Activated CD8-positive, alpha-beta memory T cell treated with anti-CD3 and anti-CD28 coated beads for 36 hours (primary cell): ENCODE measurements at regions not wholly inside any gene's neighbourhood (a gene's known extent, or its start where the extent isn't known, plus 50 kb on each side); places are given as distances from the start of the nearest gene placed in this dataset.

Experiments used
- CTCF ChIA-PET: fragments of 350-600 bp; sonication (Branson Sonifier 250); formaldehyde crosslinking; loops from one replicate; lab custom pipeline; 2021; ENCODE audit warnings: antibody characterized with exemption; lab: Charles Lee
- POLR2A ChIA-PET: fragments of 350-600 bp; sonication (Branson Sonifier 250); formaldehyde crosslinking; loops from one replicate; lab custom pipeline; 2021; ENCODE audit warnings: antibody characterized with exemption; lab: Charles Lee

DNA sequence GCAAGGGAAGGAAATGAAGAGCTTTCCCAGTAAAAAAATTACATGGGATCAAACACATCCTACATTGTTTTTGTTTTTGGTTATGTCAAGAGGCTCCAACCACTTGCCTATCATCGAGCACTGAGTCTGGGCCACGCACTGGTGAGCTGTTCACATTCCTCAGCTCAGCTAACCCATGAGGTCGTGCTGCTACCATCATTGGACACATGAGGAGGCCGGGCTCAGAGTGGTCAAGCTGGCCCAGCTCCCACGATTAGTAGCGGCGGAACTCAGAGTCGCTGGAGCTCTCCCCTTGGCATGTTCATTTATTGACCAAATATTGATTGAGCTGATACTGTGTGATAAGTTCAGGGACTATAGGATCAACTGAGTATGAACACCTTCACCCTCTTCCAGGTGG lies 164.9 kb downstream of the CDH26 start:
- ChIA-PET POLR2A (no interaction called here), CTCF (no interaction called here)

DNA sequence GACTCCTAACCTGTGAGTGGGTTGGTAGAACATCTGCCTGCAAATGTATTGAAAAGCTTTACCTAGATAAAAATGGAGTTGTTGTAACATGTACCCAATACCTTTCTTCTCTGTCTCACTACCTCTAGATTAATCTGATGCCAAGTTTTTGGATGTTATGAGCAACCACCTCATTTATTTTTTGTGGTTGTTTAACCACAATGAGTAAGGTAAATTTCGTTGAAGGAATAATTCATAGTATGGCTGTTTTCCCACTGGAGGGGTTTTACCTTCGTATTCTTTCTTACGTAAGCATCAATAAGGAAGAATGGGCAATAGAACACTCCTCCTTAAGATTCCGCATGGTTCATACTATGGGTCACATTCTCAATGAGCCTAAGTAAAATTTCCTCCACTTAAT lies 165.4 kb downstream of the CDH26 start:
- POLR2A ChIA-PET, result no interaction called here
- CTCF ChIA-PET, result no interaction called here

DNA sequence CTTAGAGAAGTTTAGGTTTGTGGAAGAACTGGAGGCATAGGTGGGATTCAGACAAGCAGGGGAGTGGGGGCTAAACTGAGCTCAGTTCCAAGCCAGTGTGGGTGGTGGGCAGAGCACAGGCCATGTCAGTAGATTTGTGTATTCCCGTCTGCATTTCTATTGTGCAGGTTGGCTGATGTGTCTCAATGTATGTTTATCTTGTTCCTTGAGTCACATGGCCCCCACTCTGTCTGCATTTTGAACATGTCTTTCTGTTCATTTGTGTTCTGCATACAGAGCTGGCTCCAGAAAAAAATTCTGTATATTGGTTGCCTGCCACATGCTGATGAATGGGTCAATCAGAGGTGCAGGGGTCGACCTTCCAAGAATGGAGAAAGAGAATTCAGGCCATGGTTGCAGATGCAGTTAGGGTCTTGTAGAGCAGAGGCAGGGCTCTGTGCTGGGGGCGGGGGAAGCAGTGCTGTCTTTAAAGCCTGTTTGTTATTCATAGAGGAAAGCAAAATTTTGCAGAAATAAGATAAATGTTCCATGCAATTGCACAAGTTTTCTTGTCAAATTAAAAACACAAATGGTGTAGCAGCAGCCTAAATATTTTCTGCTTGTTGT lies 166.7 kb downstream of the CDH26 start:
- ChIA-PET CTCF (interaction anchor here (1.3 kb wide), 1 partner anchor 13 kb away, joined by 4 read pairs; no protein-coding TSS in a partner anchor), POLR2A (no interaction called here)

DNA sequence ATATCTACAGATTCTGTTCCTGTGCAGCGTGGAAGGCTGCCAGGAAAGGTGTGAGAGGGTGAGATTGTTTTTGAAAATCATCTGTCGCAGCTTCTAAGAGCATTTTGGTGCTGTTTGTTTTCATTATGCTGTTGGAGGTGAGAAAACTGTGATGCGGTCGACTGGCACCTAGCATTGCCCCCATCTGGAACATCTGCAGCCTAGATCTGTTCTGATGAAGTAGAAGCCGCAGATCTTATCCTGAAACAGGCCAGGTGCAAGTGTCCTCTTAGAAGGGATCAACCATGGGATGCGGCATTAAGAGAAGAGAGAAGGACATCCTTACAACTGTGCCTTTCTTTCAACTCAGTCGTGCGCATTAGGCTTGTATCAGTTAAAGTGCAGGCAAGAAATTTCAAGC lies 167.3 kb downstream of the CDH26 start:
- ChIA-PET CTCF (interaction anchor here (1.3 kb wide), 1 partner anchor 12 kb away, joined by 4 read pairs; no protein-coding TSS in a partner anchor), POLR2A (no interaction called here)

DNA sequence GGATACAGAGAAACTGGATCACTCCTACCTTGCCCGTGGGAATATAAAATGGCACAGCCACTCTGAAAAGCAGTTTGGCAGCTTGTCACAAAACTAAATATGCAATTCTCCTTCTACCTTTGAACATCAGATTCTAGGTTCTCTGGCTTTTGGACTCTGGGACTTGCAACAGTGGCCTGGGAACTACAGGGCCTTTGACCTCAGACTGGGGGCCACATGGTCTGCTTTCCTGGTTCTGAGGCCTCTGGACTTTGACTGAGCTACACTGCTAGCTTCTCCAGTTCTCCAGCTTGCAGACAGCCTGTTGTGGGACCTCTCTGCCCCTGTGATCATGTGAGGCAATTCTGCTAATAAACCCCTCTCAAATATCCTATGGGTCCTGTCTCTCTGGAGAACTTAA lies 168.8 kb downstream of the CDH26 start:
- ChIA-PET POLR2A (no interaction called here), CTCF (no interaction called here)

DNA sequence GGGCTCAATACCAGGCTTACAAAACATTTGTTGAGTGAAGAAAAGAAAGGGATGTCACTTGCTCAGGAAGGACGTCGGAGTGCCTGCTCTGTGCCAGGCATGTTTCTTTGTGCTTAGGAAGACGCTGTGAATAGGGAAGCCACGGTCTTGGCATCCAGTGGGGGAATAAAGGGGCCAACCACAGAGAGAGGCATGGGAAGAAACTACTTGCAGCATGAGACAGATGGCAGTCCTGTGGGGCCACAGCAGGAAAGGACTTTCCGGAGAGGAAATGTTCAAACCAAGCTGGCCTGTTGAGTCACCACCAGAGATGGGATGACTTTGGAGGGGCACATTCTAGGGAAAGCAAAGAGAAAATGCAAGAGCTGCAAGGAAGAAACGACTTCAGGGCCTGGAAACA lies 173.2 kb downstream of the CDH26 start:
- CTCF ChIA-PET, result no interaction called here

DNA sequence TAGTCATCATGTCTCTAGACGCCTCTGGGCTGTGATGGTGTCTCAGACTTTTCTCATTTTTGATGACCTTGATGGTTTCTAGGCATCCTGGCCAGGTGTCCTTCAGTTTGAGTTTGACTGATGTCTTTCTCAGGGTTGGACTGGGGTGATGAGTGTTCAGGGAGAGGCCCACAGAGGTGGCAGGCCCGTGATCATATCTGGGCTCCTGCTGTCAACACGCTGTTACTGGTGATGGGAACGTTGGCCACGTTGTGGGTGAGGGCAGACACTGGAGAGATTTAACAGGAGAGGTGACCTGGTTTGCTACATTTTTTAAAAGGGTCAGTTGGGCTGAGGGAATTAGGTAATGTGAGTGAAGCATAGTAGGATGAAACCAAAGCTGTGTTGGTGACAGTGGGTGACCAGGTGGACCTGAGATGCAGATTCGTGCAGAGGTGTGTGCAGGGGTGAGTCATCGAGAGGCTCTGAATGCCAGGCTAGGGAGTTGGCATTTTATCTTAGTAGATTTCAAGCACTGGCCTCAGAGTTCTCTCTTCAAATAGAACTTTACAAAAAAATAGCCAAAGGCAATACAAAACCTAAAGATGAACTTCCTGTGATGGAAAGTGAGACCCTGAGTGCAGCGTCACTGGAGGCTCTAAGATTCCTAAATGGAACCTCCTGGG lies 174.1 kb downstream of the CDH26 start:
- POLR2A ChIA-PET, result no interaction called here
- CTCF ChIA-PET, result no interaction called here

More for the DNA sequence above, 173.2 kb downstream of the CDH26 start:
- POLR2A ChIA-PET, result no interaction called here

DNA sequence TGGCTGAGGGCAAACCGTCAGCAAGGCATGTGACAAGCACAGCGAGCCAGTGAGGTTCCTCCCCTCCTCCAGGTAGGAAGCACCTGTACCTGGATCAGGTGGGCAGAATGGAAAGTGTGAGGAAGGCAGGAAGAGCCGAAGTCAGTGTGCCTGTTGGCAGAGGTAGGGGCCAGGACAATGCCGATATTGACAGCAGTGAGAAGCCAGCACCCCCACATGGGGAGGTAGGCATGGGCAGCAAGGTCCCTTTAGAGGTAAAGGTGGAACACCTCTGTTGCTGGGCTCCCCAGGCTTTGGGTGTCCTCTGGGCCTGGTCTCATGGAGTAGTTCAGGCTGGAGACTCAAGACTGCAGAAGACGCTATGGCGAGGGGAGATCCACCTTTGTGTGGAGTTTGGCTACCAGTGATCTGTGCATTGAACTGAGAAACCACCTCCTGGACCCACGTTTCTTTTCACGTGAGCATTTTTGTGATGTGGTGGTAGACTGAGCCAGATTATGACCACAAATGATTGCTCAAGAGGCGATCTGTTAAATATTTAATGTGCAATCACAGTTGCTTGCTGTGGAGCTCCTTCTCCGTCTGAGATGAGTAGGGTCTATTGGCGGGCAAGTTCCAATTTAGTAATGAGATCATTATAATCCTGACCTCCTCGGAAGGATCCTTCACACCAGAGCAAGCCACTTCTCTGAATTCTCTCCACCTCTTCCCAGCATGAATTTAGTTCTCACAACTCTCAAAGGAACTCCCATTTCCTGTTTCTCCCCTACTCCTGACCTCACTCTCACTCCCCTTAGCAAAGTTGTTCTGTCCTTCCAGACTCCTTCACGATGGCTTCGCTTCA lies 174.8 kb downstream of the CDH26 start:
- POLR2A ChIA-PET, result no interaction called here

DNA sequence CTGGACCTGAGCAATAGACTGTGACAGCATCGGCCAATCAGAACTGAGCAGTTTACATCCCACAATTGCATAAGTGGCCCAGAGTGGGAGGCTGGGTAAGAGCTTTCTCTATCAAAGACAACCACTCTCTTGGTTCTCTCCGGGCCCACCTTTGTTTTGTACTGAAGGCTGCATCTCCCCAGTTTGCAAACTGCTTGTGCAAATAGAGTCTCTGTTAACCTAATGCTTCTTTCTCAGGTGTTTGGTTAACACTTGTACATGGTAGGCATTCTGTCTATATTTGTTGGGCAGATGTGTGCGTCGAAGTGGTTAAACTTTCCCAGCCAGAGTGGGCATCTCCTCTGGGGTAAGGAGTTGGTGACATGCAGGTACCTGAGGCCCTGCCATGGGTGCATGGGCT lies 177.1 kb downstream of the CDH26 start:
- ChIA-PET CTCF (interaction anchor here (1.5 kb wide), 1 partner anchor 19 kb away, joined by 4 read pairs; no protein-coding TSS in a partner anchor), POLR2A (no interaction called here)

More for the DNA sequence above, 174.8 kb downstream of the CDH26 start:
- CTCF ChIA-PET, result no interaction called here

DNA sequence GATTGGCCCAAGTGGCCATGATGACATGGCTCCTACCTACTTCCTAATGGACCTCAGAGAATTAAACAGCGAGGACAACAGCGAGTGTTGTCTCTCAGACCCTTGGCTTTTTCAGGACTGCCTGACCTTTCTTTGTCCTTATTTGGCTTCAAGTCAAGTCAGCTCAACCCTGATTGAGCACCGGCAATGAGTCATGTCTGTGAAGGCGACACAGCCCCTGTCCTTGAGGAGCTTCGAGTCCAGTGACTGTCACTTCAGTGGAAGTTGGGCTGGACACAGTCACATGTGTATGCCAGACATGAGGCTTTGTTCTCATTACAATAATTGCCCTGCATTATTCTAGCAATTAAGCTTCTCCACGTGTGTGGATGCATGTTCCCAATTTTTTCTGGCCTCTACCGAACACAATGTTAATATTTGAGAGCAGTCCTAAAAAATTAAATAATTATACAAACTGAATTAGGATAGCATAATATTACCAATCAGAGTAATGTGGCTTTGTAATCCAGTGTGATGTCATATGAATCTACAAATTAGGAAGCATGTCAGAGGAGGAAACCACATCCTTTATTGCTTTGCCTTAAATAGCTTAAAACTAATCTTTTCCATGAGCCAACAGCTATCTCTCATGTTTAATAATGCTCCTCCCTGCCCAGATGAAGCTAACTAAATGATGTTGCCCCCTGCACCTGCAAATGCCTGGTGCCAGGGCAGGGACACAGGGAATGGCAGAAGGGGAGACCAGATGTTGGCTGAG lies 178.6 kb downstream of the CDH26 start:
- ChIA-PET CTCF (interaction anchor here (1.6 kb wide), 1 partner anchor 12 kb away, joined by 4 read pairs; no protein-coding TSS in a partner anchor), POLR2A (no interaction called here)

DNA sequence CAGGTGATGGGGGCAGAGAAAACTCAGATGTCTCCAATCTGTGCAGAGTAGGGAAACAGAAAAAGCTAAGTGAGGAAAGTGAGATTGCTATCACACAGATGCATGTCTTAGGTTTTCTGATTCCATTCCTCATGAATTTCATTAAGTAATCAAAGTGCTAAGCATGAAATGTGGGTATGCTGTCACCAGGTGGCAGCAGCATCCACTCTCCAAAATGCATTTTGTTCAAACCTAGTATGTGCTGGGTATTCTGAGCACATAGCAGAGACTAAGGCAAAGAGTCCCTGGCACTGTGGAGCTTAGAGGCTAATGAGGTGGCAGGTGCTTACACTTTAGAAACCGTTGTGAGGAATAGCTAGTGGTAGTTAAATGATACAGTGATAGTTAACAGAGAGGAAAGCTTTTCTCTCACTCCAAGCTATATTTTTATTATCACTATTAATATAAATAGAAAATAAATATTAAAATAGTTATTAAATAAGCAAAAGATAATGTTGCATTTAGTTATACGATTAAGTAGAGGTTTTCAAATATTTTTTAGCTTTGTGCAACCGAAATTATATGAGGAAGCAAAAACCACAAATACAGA lies 179.5 kb downstream of the CDH26 start:
- ChIA-PET POLR2A (no interaction called here), CTCF (interaction anchor here (1.6 kb wide), 1 partner anchor 13 kb away, joined by 4 read pairs; no protein-coding TSS in a partner anchor)

DNA sequence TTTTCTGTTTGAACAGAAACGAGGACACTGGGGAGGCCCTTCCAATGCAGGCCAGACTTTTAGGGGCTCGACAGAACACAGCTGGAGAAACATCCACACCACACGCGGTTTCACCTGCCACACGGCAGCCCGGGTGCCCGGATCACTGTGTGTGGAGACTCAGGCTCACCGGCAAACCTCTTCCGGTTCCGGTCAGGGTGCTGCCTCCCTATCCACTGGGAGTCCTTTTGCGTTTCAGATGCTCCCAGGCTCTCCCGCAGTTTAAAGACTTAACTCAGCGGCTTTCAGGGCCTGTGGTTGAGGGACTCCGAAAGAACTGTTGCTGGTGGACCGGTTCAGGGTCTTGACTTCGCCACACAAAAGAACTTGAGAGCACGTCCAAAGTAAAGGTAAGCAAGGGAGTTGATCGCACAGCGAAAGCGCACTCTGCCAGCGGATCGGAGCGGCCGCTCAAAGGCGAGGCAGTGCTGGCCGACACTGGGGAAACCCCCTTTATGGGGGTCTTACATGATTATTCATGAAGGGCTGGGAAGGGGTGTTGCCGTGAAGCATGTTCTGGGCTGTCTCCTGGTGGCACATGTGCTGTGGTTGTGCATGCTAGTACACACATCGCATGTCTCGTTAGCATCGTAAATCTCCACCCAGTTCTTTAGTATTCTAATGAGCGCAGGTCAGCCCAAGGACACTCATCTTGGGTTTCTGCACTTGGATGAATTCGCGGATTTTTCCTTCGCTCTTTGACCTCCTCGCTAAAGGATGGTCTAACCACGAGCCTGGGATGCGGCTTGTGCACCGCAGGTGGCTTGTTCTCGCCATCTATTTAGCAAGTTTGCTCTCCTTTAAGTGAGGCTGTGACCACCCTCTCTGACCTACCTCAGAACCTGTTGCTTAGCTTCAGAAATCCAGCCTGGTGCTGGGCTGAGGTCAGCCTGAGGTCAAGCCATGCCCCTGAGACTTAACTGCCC lies 180.3 kb downstream of the CDH26 start:
- POLR2A ChIA-PET, result no interaction called here

DNA sequence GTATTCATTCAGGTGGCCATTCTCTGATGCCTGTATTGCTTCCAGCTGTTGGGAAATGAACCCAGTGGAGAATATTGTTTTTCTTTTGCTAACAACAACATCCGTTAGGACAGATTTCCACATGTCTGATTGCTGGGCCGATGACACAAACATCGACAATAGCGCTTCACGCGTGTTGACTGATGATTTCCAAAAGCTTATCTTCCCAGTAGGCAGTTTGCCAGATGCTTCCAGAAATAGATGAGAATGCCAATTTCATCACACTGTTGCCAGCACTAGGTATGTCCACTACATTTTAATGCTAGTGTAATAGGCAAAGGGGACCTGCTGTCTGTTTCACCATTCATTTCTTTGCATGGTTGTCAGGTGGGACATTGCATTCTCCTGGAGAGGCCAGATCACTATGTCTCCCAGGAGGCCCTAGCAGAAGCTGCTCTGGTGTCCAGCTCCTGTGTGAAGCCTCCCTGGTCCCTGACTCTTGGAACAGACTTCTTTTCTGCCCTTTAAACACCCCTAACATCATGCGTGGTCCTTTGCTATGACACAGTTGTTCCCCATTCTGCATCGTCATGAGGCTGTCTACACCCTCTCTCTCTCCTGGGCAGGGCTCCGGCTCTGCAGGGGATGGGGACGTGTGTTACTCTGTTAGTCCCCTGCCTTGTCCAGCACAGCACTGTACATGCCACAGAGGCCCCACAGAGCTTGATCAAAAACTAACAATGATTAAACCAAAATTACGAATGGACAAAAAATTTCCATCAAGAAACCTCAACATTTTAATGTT lies 181.6 kb downstream of the CDH26 start:
- CTCF ChIA-PET, result no interaction called here
- POLR2A ChIA-PET, result no interaction called here

More for the DNA sequence above, 180.3 kb downstream of the CDH26 start:
- CTCF ChIA-PET, result interaction anchor here (1.6 kb wide), 1 partner anchor 14 kb away, joined by 4 read pairs; no protein-coding TSS in a partner anchor

DNA sequence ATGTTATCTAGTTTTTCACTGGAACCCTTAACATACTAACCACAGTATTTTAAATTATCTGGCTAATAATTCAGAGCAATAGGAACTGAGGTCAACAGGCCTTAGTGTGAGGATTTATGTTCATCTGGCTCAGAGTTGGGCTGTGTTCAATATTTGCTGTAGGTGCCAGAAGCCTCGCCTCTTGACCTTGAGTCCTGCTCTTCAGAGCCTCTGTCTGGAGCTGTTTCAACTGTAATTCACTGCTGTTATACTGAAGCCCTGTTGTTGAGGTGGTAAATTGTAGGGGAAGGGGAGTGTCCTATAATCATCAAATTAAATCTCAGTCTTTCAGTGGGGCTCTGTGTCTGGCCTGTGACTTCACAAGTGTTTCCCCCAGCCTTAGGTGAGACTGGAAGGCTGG lies 184.4 kb downstream of the CDH26 start:
- POLR2A ChIA-PET, result no interaction called here
- CTCF ChIA-PET, result no interaction called here

DNA sequence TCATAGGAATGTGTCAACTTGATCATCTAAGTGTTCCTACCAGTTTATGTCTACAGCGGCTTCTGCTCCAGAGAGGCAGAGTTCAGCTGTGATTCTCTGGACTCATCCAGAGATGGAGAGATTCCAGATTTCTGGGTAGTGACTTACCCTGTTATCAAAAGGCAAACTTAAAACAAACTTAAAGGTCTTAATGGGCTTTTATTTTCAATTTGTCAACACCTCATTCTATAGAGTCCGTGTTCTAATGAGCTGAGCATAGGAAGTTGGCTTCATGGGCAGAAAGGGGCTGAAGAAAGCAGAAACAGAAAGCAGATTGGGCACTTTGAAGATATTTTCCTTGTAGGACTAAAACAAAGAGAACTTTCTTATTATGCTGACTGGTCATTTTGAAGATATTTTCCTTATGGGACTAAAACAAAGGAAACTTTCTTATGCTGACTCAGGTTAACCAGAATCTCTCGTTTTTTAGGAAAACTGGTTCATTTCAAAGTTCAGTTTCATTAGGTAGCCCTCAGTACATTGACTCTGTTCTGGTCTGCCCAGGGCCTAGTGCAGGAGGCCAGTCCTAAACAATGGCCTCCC lies 185.1 kb downstream of the CDH26 start:
- CTCF ChIA-PET, result no interaction called here

DNA sequence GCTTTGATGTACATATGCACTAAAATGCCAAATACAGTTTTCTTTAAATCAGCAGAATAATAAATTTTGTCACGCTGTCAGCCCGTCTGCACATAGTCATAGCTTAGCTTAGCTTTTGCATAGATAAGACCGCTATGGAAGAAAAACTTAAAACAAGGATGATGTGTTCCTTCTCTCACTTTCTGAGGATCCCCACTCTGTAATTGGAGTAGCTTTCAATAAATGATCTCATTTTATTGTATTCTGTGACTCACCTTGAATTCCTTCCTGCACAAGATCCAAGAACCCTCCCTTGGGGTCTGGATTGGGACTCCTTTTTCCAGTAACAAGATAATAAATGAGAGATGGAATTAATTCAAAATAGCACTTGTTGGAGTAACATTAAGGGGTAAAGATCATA lies 186.2 kb downstream of the CDH26 start:
- ChIA-PET POLR2A (no interaction called here), CTCF (no interaction called here)

More for the DNA sequence above, 185.1 kb downstream of the CDH26 start:
- POLR2A ChIA-PET, result no interaction called here

DNA sequence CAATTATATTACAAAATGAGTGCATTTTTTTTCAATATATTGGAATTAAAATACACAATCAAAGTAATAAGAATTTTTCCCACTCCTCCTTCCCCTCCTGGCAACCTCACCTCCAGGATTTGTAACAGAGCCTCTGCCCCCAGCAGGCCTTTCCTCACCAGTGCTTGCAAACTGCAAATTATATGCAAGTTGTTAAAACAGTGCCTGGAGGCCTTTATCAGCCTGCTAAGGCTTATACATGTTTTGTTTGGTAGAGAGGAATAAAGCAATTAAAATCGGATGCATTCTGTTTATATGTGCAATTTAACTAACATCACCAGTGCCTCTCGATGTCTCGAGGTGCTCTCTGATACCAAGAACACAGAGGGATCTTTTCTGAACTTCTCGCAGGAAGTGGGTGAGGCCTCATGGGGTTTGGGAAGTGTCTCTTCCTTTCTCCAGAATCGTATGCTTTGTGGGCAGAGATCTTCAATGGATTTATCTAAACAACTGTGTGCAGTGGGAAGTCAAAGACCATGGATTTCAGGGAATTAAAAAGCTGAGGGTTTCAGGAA lies 186.8 kb downstream of the CDH26 start:
- CTCF ChIA-PET, result no interaction called here
- POLR2A ChIA-PET, result no interaction called here
